Fibroblast of skin of left quadriceps (primary cell): ENCODE measurements at regions not wholly inside any gene's neighbourhood (a gene's known extent, or its start where the extent isn't known, plus 50 kb on each side); places are given as distances from the start of the nearest gene placed in this dataset.
A peak's percentile ranks its signal among the peaks of the same experiment; 100 is the strongest.

Experiments
- DNase-seq, 2 experiments: peaks; one replicate each; pipeline ENCODE4 v3.0.0-alpha.2; 2013; ENCODE audit warnings: low read depth in 2 of 2

- DNase-seq: no peak
These were observed 203.8 kb downstream of the RPLP1 start for GRCh38 chr15:69656271-69657030.

GRCh38 chr15:69657626-69658025, 205.0 kb downstream of the RPLP1 start:
- DNase-seq: no peak

- no peak for DNase-seq
These were observed 205.9 kb downstream of the RPLP1 start for GRCh38 chr15:69658411-69658945.

GRCh38 chr15:69659454-69660050, 206.9 kb downstream of the RPLP1 start:
- no peak for DNase-seq

GRCh38 chr15:69660114-69660513, 207.5 kb downstream of the RPLP1 start:
- DNase-seq: no peak

DNA sequence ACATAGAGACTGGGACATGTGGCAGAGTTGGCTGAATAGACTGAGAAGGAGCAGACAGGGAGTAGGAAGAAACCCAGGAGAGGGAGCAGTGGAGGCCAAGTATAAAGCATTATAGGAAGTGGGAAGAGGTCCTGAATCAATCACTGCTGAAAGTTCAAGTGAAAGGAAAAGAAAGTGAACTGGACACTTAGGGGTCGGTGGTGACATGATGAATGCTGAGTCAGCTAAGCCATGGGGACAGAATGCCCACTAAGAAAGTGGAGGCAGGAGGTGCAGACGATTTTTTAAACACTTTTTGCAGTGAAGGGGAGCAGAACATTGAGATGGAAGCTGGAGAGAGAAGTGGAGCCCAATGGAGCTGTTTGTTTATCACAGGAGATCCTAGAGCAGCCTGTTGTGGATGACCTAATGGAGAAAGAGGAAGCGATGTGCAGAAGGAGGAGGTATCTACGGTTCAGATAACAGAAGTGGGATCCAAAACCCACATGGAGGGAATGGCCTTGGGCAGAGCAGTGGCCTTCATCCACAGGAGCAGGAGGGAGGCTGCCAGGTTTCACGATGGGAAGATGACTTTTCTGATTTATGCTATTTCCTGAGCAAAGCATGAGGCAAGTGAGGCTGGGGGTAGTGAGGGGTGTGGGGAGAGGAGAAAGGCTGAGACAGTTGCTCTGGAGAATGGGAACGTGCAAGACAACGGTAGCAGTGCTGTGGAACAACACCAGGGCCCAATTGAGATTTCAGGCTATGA, 208.2 kb downstream of the RPLP1 start:
- DNase-seq: no peak

DNA sequence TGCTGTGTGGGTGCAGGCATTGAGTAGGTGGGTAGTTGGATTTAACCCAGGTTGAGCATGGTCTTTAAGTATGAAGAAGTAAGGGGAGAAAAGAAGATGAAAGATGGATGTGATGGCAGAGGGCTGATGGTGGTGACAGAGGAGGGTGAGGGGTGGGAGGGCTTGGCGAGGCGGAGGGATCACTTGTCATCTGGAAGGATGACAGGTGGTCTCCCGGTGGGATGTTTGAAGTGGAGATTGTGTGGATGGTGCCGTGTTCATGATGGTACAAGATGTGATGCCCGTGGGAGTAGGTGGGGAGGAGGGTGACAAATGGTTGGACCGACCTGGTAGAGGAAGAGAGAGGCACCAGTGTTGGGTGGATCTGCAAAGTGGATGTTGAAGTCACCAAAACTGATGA, 208.8 kb downstream of the RPLP1 start:
- no peak for DNase-seq

DNA sequence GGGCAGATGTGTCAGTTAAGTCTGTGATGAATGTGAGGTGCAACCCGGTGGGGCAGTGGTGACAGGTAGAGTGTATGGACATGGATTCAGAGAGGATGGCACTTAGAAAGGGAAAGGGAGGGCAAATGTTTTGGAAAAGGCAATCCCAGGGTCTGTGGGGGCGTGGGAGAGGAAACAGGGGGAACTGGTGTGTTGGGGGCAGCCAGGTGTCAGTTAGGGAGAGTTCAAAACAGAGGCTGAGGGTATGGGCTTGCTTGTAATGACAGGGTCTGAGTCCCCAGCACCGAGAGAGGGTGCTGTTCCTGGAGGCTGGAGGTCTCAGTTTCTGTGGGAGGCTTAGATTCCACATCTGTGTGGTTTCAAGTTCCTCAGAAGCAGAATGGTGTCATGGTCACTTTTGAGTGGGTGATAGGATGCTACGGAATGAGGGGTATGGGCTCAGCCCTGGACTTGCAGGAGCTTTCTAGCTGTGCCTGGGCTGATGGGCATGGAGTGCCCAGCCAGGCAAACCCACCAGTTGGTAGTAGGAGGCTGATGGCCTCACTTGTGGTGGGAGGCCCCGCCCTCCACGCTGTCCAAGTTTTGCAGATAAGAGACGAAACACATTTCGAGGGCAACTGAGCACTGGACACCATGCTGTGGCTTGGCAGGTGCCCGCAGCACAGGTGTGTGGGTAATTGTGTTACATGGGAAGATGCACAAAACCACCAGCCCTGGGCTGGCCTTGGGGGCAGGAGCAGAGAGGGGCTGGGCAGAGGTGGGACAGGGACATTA, 209.4 kb downstream of the RPLP1 start:
- DNase-seq: no peak

GRCh38 chr15:69662645-69663000, 210.0 kb downstream of the RPLP1 start:
- DNase-seq: no peak

GRCh38 chr15:69663441-69663840, 210.8 kb downstream of the RPLP1 start:
- no peak for DNase-seq

GRCh38 chr15:69663982-69664381, 211.4 kb downstream of the RPLP1 start:
- DNase-seq: no peak

DNA sequence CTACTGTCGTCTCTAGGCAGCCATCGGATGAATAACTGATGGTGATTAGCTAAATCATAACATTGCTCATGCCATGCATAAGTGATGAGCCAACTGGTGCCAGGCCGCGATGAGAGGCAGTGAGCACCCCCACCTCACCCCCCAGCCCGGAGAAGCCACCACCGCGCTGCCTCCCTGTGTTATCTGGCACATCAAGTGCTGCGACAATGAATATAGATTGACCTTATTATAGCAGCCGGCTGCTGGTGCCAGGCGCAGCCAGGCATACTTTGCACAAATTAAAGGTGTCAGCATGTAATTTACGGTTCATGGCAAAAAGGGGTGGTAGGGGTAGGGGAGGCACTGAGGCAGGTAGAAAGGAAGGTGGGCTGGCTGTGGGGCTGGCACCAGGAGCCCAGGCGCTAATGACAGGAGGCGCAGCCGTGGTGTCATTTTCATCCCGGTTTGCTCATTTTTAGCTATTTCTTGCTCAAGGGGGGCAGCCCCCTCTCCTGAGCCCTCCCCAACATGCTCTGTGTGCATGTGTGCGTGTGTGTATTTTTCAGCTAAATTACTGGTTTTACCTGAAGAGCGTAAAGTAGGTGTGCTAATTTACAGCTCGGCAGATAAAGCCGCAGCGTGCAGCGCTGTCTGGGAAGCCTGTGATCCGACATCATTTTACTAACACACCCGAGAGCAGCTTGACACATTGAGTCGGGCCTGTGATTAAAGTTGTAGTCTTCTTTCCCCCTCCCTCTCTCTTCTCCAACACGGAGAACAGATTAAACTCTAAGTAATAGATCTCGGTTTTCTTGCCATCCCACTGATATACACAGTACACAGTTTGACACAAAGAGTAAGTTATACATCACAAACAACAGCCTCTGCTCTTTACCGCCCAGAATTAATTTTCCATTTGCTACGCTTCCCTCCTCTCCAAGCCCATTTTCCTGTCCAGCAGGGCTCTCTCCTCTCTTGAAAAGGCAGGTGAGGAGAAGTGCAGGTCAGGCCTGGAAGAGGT, 212.3 kb downstream of the RPLP1 start:
- no peak for DNase-seq

- no peak for DNase-seq
These were observed 213.1 kb downstream of the RPLP1 start for GRCh38 chr15:69665641-69666111.

DNA sequence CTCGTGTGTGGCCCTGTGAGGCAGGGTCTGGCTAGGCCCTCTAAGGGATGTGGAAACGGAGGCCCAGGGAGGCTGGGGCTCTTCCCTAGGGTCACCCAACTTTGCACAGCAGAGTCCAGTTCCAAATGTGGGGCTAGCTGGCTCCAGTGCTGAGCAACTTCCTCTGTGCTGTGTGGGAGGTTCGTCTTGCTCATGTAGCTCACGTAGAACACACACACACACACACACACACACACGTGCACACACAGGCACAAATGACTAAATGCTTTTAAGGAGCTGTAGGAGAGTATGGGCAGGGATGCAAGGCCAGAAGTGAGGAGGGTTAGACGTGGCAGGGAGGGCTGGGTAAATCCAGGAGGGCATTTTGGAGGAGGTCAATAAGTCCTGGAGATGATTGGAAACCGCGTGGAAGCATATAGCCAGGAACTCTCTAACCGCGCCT, 213.8 kb downstream of the RPLP1 start:
- peak in 1 of 2 experiments; percentile 6 for DNase-seq

- no peak for DNase-seq
These were observed 214.5 kb downstream of the RPLP1 start for GRCh38 chr15:69666921-69667811.

- DNase-seq: no peak
These were observed 215.6 kb downstream of the RPLP1 start for GRCh38 chr15:69668039-69668705.

DNA sequence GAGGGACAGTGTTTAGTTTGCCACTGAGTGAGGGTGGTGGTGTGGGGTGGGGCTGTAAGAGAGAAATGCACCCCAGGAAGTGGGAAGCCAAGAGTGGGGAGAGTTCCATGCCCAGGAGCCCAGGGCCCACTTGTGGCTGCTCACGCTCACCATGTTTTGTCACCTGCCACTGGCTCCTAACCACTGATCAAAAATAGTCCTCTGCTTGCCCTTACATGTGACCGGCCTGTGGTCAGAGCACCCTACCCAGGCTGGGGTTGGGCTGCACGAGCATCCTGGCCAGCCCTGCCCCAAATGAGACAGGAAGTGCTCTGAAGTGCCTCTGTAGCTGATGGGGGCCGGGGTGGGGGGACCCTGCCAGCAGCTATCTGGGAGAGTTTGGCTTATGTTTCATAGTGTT, 216.3 kb downstream of the RPLP1 start:
- DNase-seq: no peak

DNA sequence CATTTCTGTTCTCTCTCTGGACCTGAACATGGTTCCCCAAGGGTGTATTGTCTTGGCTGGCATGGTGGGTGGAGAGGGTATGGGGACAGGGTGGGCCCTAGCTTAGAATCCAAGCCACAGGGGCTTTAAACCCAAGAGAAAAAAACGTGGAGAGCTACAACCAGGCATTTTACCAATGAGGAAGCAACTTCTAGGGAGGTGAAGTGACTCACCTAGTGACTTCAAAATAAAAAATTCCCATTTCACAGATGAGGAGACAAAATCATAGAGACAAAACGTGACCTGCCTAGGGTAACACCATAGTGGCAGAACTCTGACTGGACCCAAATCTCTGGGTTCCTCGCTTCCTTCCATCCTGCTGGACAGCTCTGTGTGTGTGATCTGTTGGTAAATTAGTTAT, 216.8 kb downstream of the RPLP1 start:
- no peak for DNase-seq
